GM13976 (cell line): ENCODE measurements at regions not wholly inside any gene's neighbourhood (a gene's known extent, or its start where the extent isn't known, plus 50 kb on each side); places are given as distances from the start of the nearest gene placed in this dataset.

Experiments used
- DNase-seq: peaks from one replicate; pipeline ENCODE4 v3.0.0; 2012; ENCODE audit warnings: low spot score
- CTCF ChIP-seq: IDR thresholded peaks from 2 replicates; pipeline ENCODE4 v1.5.1; 2012; ENCODE audit warnings: borderline replicate concordance, mild to moderate bottlenecking; ENCODE audit not compliant: insufficient read depth; ENCODE audit errors: extremely low read depth, missing control alignments, control extremely low read depth
- in situ Hi-C: fragments of 300-500 bp; cut with MboI; formaldehyde crosslinking; loops from one replicate; pipeline ENCODE4 v1.12.0; 2022; ENCODE audit warnings: low sequenced_read_pairs, mixed read lengths, inconsistent platforms; ENCODE audit not compliant: unreplicated experiment

- TF ChIP-seq CTCF = no peak
- in situ Hi-C loops = no loop called here
- DNase-seq = no peak
These were observed 274.6 kb upstream of the KLF6 start for GRCh38 chr10:4059471-4060138.

- in situ Hi-C loops = no loop called here
- no peak for DNase-seq
- TF ChIP-seq CTCF = no peak
These were observed 273.6 kb upstream of the KLF6 start for GRCh38 chr10:4058514-4059029.

GRCh38 chr10:4057725-4058513, 272.9 kb upstream of the KLF6 start:
- no peak for TF ChIP-seq CTCF
- DNase-seq = no peak
- in situ Hi-C loops = no loop called here

DNA sequence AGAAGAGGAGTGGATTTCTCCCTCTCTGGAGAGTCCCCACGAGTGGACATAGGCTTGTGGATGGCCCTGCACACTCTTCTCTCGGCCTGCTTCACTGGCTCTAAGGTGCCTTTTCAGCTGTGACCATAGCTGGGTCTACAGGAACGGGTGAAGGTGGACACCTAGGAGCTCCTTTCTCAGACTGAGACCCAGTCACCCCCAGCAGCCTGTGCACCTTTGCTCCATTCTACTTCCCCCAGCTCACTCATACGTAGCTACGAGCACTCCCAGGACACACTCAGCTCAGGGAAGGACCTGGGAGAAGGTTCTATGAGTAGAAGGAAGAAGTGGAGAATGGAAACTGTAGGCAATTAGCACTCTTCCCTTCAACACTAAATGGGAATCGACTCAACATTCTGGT, 272.0 kb upstream of the KLF6 start:
- TF ChIP-seq CTCF = no peak
- in situ Hi-C loops = no loop called here

DNA sequence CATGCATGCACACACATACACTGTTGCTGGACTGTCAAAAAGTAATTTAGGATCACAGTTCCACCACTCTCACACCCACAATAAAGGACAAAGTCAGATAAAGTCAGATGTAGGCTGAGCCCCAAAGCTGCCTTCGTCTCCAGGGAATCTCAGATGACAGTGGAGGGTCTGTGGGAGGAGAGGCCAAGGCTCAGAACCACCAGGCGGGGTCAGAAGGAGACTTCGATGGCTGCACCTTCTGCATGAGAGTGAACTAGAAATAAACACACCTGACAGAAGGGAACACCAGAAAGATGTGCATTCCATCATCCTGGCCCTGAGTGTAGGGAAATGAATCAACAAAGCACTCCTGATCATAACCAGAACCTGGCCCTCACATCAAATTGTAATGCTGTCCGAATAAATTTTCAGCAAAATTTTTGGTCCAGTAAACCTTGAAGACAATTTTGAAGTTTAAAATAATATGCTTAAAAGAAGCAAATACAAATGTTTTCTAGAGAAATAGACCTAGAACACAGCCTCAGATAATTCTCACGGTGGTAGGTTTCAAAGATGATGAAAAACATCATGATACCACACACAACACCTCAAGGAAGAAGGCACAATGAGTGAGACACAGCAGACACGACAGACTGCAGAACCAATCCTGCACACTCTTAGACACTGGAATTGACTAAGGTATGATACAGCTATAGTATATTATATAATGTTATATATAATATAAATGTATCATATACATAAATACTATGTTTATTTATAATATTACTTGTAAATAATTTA, 269.8 kb upstream of the KLF6 start:
- no peak for DNase-seq
- in situ Hi-C loops = no loop called here
- no peak for TF ChIP-seq CTCF

More for the DNA sequence above, 272.0 kb upstream of the KLF6 start:
- DNase-seq = no peak

GRCh38 chr10:4053940-4054339, 268.9 kb upstream of the KLF6 start:
- in situ Hi-C loops = no loop called here
- TF ChIP-seq CTCF = no peak
- DNase-seq = no peak
